ENCODE measurements at regions not wholly inside any gene's neighbourhood (a gene's known extent, or its start where the extent isn't known, plus 50 kb on each side); places are given as distances from the start of the nearest gene placed in this dataset.

GRCh38 chr10:112091703-112092102 lies 91.9 kb downstream of the GPAM start:
- DNase-seq = no peak

- DNase-seq = no peak
Measured at GRCh38 chr10:112092519-112092918, 91.0 kb downstream of the GPAM start.

- no peak for DNase-seq
Measured at GRCh38 chr10:112094984-112095383, 88.6 kb downstream of the GPAM start.

- DNase-seq = no peak
Measured at GRCh38 chr10:112095731-112096130, 87.8 kb downstream of the GPAM start.

DNA sequence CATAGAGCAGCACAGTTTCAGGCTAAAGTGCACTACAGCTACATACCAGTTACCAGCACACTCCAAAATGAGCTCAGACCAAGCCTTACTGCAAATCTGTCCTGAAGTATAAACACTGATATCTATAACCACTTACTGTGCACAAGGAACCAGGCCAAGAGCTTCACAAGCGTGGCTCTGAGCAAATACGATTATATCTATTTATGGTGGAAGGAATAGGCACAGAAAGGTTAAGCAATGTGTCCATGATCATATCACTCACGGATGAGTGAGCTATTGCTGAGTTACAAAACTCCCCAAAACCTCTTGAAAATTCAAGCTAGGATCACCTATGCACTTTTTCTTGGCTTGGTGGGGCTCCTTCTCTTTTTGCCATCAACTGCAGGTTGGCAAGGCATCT lies 84.9 kb downstream of the GPAM start:
- no peak for DNase-seq
